ENCODE measurements at regions not wholly inside any gene's neighbourhood (a gene's known extent, or its start where the extent isn't known, plus 50 kb on each side); places are given as distances from the start of the nearest gene placed in this dataset.

- Histone ChIP-seq H3K4me3 (no peak overlapping the region), H3K9me3 (no peaks in the 10 kb centered on the region), H3K27ac (no peak overlapping the region), H3K36me3 (no peaks in the 10 kb centered on the region), H3K4me1 (peaks cover 0 to 6% (median 0%) of the 10 kb centered on the region in 4 donors), H3K27me3 (no peaks in the 10 kb centered on the region)
- TF ChIP-seq CTCF (IDR thresholded peaks at IDR 0.05) = no peak
- no peak for DNase-seq
These were observed 172.2 kb upstream of the PFN2 start for GRCh38 chr3:150142936-150143335.

- H3K36me3 ChIP-seq = no peaks in the 10 kb centered on the region
- TF ChIP-seq POLR2A (IDR thresholded peaks at IDR 0.05) (no peak), CTCF (IDR thresholded peaks at IDR 0.05) (no peak)
- no peaks in the 10 kb centered on the region for H3K27me3 ChIP-seq
- H3K27ac ChIP-seq = no peak overlapping the region
- H3K4me3 ChIP-seq = no peak overlapping the region
- no peaks in the 10 kb centered on the region for H3K4me1 ChIP-seq
- no peak for DNase-seq
- H3K9me3 ChIP-seq = no peaks in the 10 kb centered on the region
These were observed 171.2 kb upstream of the PFN2 start for GRCh38 chr3:150141790-150142326.

GRCh38 chr3:150140614-150141321, 170.1 kb upstream of the PFN2 start:
- Histone ChIP-seq H3K4me1 (no peaks in the 10 kb centered on the region), H3K27ac (no peak overlapping the region)
- no peak for TF ChIP-seq CTCF (IDR thresholded peaks at IDR 0.05)
- TF ChIP-seq POLR2A (IDR thresholded peaks at IDR 0.05) = no peak

GRCh38 chr3:150138824-150139223, 168.1 kb upstream of the PFN2 start:
- H3K9me3 ChIP-seq = no peaks in the 10 kb centered on the region
- no peak for DNase-seq
- no peaks in the 10 kb centered on the region for H3K4me1 ChIP-seq
- TF ChIP-seq CTCF (IDR thresholded peaks at IDR 0.05) (no peak), POLR2A (IDR thresholded peaks at IDR 0.05) (no peak)
- no peak overlapping the region for H3K4me3 ChIP-seq
- no peaks in the 10 kb centered on the region for H3K36me3 ChIP-seq
- H3K27me3 ChIP-seq = no peaks in the 10 kb centered on the region
- H3K27ac ChIP-seq = no peak overlapping the region

More at GRCh38 chr3:150140614-150141321, 170.1 kb upstream of the PFN2 start:
- Histone ChIP-seq H3K27me3 (no peaks in the 10 kb centered on the region), H3K4me3 (no peak overlapping the region), H3K36me3 (no peaks in the 10 kb centered on the region), H3K9me3 (no peaks in the 10 kb centered on the region)
- no peak for DNase-seq

GRCh38 chr3:150136242-150136641, 165.5 kb upstream of the PFN2 start:
- Histone ChIP-seq H3K4me1 (no peaks in the 10 kb centered on the region), H3K9me3 (no peaks in the 10 kb centered on the region), H3K27me3 (no peaks in the 10 kb centered on the region), H3K4me3 (no peak overlapping the region), H3K36me3 (no peaks in the 10 kb centered on the region), H3K27ac (no peak overlapping the region)
- DNase-seq = no peak
- no peak for TF ChIP-seq CTCF (IDR thresholded peaks at IDR 0.05)
